Neuronal stem cell (in vitro differentiated cells): ENCODE measurements at regions not wholly inside any gene's neighbourhood (a gene's known extent, or its start where the extent isn't known, plus 50 kb on each side); places are given as distances from the start of the nearest gene placed in this dataset.
A peak's percentile ranks its signal among the peaks of the same experiment; 100 is the strongest.

Experiments used
- DNase-seq: peaks from one replicate; pipeline ENCODE4 v3.0.0-alpha.2; 2013; ENCODE audit warnings: low spot score
- H2AFZ ChIP-seq: one replicate; pipeline ENCODE4 v1.6.1; 2013; ENCODE audit warnings: mild to moderate bottlenecking, low read length, inconsistent platforms
- H2AK5ac ChIP-seq: 2 replicates; pipeline ENCODE4 v1.6.1; 2013; ENCODE audit warnings: low read depth, mild to moderate bottlenecking, inconsistent platforms, low read length, moderate library complexity, mixed read lengths
- H2BK120ac ChIP-seq: 2 replicates; pipeline ENCODE4 v1.6.1; 2013; ENCODE audit warnings: low read depth, mild to moderate bottlenecking, inconsistent platforms, low read length, moderate library complexity, mixed read lengths
- H2BK12ac ChIP-seq: one replicate; pipeline ENCODE4 v1.6.1; 2013; ENCODE audit warnings: low read length, inconsistent platforms
- H2BK15ac ChIP-seq: 2 replicates; pipeline ENCODE4 v1.6.1; 2013; ENCODE audit warnings: mild to moderate bottlenecking, low read length, inconsistent platforms, mixed read lengths
- H2BK5ac ChIP-seq: one replicate; pipeline ENCODE4 v1.6.1; 2013; ENCODE audit warnings: inconsistent platforms, mild to moderate bottlenecking, low read length, moderate library complexity
- H3K14ac ChIP-seq: one replicate; pipeline ENCODE4 v1.6.1; 2013; ENCODE audit warnings: low read length, inconsistent platforms
- H3K18ac ChIP-seq: 2 replicates; pipeline ENCODE4 v1.6.1; 2013; ENCODE audit warnings: low read length, inconsistent platforms
- H3K23ac ChIP-seq: 2 replicates; pipeline ENCODE4 v1.6.1; 2013; ENCODE audit warnings: low read depth, mild to moderate bottlenecking, mixed read lengths, low read length, inconsistent platforms; ENCODE audit not compliant: poor library complexity
- H3K27ac ChIP-seq: replicated peaks from 3 replicates; pipeline ENCODE4 v1.5.1; 2013; ENCODE audit warnings: low read length, inconsistent platforms
- H3K27me3 ChIP-seq, 3 experiments: 2 replicates each; pipeline ENCODE4 v1.6.1; 2013; ENCODE audit warnings: low read length in 3 of 3, mild to moderate bottlenecking in 2 of 3, inconsistent platforms in 1 of 3, low read depth in 1 of 3, mixed read lengths in 1 of 3, moderate library complexity in 1 of 3; ENCODE audit not compliant: control insufficient read depth in 3 of 3, insufficient read depth in 3 of 3
- H3K36me3 ChIP-seq, 2 donors: replicated peaks in 1 of 2; 2 replicates each; pipeline ENCODE4 v1.6.1; 2013; ENCODE audit warnings: low read length in 2 of 2; ENCODE audit not compliant: control insufficient read depth in 2 of 2, insufficient read depth in 2 of 2
- H3K4ac ChIP-seq: 2 replicates; pipeline ENCODE4 v1.6.1; 2013; ENCODE audit warnings: inconsistent platforms, mild to moderate bottlenecking, low read length, moderate library complexity
- H3K4me1 ChIP-seq, 2 donors: 1 replicate in 1 of 2; 2 replicates in 1 of 2; pipeline ENCODE4 v1.6.1; 2013; ENCODE audit warnings: low read length in 2 of 2, low read depth in 1 of 2; ENCODE audit not compliant: control insufficient read depth in 2 of 2, insufficient read depth in 1 of 2
- H3K4me2 ChIP-seq: one replicate; pipeline ENCODE4 v1.6.1; 2013; ENCODE audit warnings: mild to moderate bottlenecking, low read length, inconsistent platforms; ENCODE audit not compliant: insufficient read depth, poor library complexity, severe bottlenecking
- H3K4me3 ChIP-seq, 2 donors: 2 replicates each; pipeline ENCODE4 v1.5.1; 2013; ENCODE audit warnings: low read length in 2 of 2, mild to moderate bottlenecking in 2 of 2, inconsistent platforms in 1 of 2, moderate library complexity in 1 of 2
- H3K79me1 ChIP-seq: one replicate; pipeline ENCODE4 v1.6.1; 2013; ENCODE audit warnings: low read depth, mild to moderate bottlenecking, inconsistent platforms, low read length, moderate library complexity
- H3K9ac ChIP-seq: one replicate; pipeline ENCODE4 v1.6.1; 2013; ENCODE audit warnings: mild to moderate bottlenecking, low read depth, low read length, inconsistent platforms; ENCODE audit not compliant: poor library complexity
- H3K9me3 ChIP-seq, 2 donors: replicated peaks in 1 of 2; 2 replicates each; pipeline versions ENCODE3 to v1.6.1; 2013; ENCODE audit warnings: low read length in 2 of 2, mild to moderate bottlenecking in 2 of 2, inconsistent platforms in 1 of 2, low read depth in 1 of 2, mixed read lengths in 1 of 2, moderate library complexity in 1 of 2; ENCODE audit not compliant: control insufficient read depth in 2 of 2, insufficient read depth in 1 of 2
- H4K8ac ChIP-seq: one replicate; pipeline ENCODE4 v1.6.1; 2013; ENCODE audit warnings: low read depth, mild to moderate bottlenecking, inconsistent platforms, low read length, moderate library complexity
- H4K91ac ChIP-seq: one replicate; pipeline ENCODE4 v1.6.1; 2013; ENCODE audit warnings: low read length, low read depth, mild to moderate bottlenecking, inconsistent platforms; ENCODE audit not compliant: poor library complexity
- WGBS, 2 donors: extraction: QIAGEN DNeasy Blood & Tissue Kit; methylation state at CpG; one replicate each; pipeline ENCODE4 v1.1.7; 2013; ENCODE audit warnings: missing lambda C conversion rate in 2 of 2, mixed read lengths in 1 of 2; ENCODE audit not compliant: insufficient read length in 2 of 2, insufficient replicate concordance in 1 of 2; ENCODE audit errors: extremely low coverage in 2 of 2; 5-methylcytosine and 5-hydroxymethylcytosine counted together

GRCh38 chr5:74426506-74426905, 214.0 kb downstream of the ENC1 start:
- H3K23ac ChIP-seq: no peak overlapping the region
- WGBS, 2 donors: no CpG with 5 or more reads among the region's 1 CpG

GRCh38 chr5:74424162-74424868, 216.2 kb downstream of the ENC1 start:
- WGBS, 2 donors: no CpG with 5 or more reads among the region's 5 CpGs
- H3K27ac ChIP-seq: no peak overlapping the region
- no peak overlapping the region for H2BK5ac ChIP-seq
- no peak overlapping the region for H2AK5ac ChIP-seq
- H3K4me1 ChIP-seq: peaks cover 2 to 4% of the 10 kb centered on the region in 2 donors
- no peak overlapping the region for H3K14ac ChIP-seq
- H3K9ac ChIP-seq: no peak overlapping the region
- no peak overlapping the region for H4K8ac ChIP-seq
- H3K36me3 ChIP-seq: no peaks in the 10 kb centered on the region
- H2BK12ac ChIP-seq: no peak overlapping the region
- no peak overlapping the region for H3K4me3 ChIP-seq
- H2BK120ac ChIP-seq: no peak overlapping the region
- H3K27me3 ChIP-seq: no peaks in the 10 kb centered on the region
- H3K23ac ChIP-seq: no peak overlapping the region
- H3K79me1 ChIP-seq: no peaks in the 10 kb centered on the region
- no peak overlapping the region for H2BK15ac ChIP-seq
- H3K4ac ChIP-seq: no peak overlapping the region
- DNase-seq: no peak
- H4K91ac ChIP-seq: no peak overlapping the region
- no peak overlapping the region for H3K18ac ChIP-seq
- H3K4me2 ChIP-seq: no peak overlapping the region
- peaks cover 2 to 4% of the 10 kb centered on the region in 2 donors for H3K9me3 ChIP-seq
- H2AFZ ChIP-seq: no peak overlapping the region

More at GRCh38 chr5:74426506-74426905, 214.0 kb downstream of the ENC1 start:
- no peak overlapping the region for H4K8ac ChIP-seq
- H3K9ac ChIP-seq: no peak overlapping the region
- H3K14ac ChIP-seq: no peak overlapping the region
- no peaks in the 10 kb centered on the region for H3K36me3 ChIP-seq
- H4K91ac ChIP-seq: no peak overlapping the region
- no peak overlapping the region for H3K18ac ChIP-seq
- H2BK5ac ChIP-seq: no peak overlapping the region
- no peak overlapping the region for H2BK15ac ChIP-seq
- H3K79me1 ChIP-seq: no peaks in the 10 kb centered on the region
- peaks cover 0 to 2% of the 10 kb centered on the region in 2 donors for H3K4me1 ChIP-seq
- no peak overlapping the region for H3K4me2 ChIP-seq
- no peak overlapping the region for H3K27ac ChIP-seq
- no peaks in the 10 kb centered on the region for H3K27me3 ChIP-seq
- no peak overlapping the region for H2BK12ac ChIP-seq
- no peak for DNase-seq
- no peak overlapping the region for H2BK120ac ChIP-seq
- no peak overlapping the region for H2AFZ ChIP-seq
- H2AK5ac ChIP-seq: no peak overlapping the region
- no peak overlapping the region for H3K4me3 ChIP-seq
- H3K9me3 ChIP-seq: peaks cover 5 to 14% of the 10 kb centered on the region in 2 donors
- no peak overlapping the region for H3K4ac ChIP-seq

- no CpG with 5 or more reads among the region's 1 CpG for WGBS, 2 donors
- no peak overlapping the region for H3K27ac ChIP-seq
- H2BK15ac ChIP-seq: no peak overlapping the region
- peaks cover 2 to 4% of the 10 kb centered on the region in 2 donors for H3K4me1 ChIP-seq
- H4K8ac ChIP-seq: no peak overlapping the region
- H3K4ac ChIP-seq: no peak overlapping the region
- H2AFZ ChIP-seq: no peak overlapping the region
- H3K79me1 ChIP-seq: no peaks in the 10 kb centered on the region
- H3K27me3 ChIP-seq: no peaks in the 10 kb centered on the region
- no peak overlapping the region for H2BK5ac ChIP-seq
- no peak overlapping the region for H2BK120ac ChIP-seq
- no peak overlapping the region for H2AK5ac ChIP-seq
- H3K4me3 ChIP-seq: no peak overlapping the region
- no peak overlapping the region for H3K23ac ChIP-seq
- H3K18ac ChIP-seq: no peak overlapping the region
- H3K36me3 ChIP-seq: no peaks in the 10 kb centered on the region
- no peak overlapping the region for H3K14ac ChIP-seq
- no peaks in the 10 kb centered on the region for H3K9me3 ChIP-seq
- no peak overlapping the region for H4K91ac ChIP-seq
- no peak for DNase-seq
- no peak overlapping the region for H2BK12ac ChIP-seq
- no peak overlapping the region for H3K4me2 ChIP-seq
- no peak overlapping the region for H3K9ac ChIP-seq
Observed at GRCh38 chr5:74423383-74423782, 217.1 kb downstream of the ENC1 start.

- H3K18ac ChIP-seq: no peak overlapping the region
- no peak overlapping the region for H3K9ac ChIP-seq
- no peaks in the 10 kb centered on the region for H3K36me3 ChIP-seq
- no peak overlapping the region for H2BK15ac ChIP-seq
- no peak overlapping the region for H3K23ac ChIP-seq
- H3K14ac ChIP-seq: no peak overlapping the region
- H3K4me1 ChIP-seq: peaks cover 2 to 4% of the 10 kb centered on the region in 2 donors
- H3K9me3 ChIP-seq: no peaks in the 10 kb centered on the region
- no peak overlapping the region for H2BK120ac ChIP-seq
- H3K79me1 ChIP-seq: no peaks in the 10 kb centered on the region
- peak overlapping the region; percentile 33 for H2AFZ ChIP-seq
- H4K91ac ChIP-seq: no peak overlapping the region
- no peak for DNase-seq
- H2AK5ac ChIP-seq: no peak overlapping the region
- no peaks in the 10 kb centered on the region for H3K27me3 ChIP-seq
- H4K8ac ChIP-seq: no peak overlapping the region
- no peak overlapping the region for H3K4me2 ChIP-seq
- H3K4ac ChIP-seq: no peak overlapping the region
- no CpG with 5 or more reads among the region's 4 CpGs for WGBS, 2 donors
- no peak overlapping the region for H3K27ac ChIP-seq
- H2BK5ac ChIP-seq: no peak overlapping the region
- H3K4me3 ChIP-seq: no peak overlapping the region
- H2BK12ac ChIP-seq: no peak overlapping the region
Observed at GRCh38 chr5:74422671-74423070, 217.9 kb downstream of the ENC1 start.
